H1 (cell line): ENCODE measurements at regions not wholly inside any gene's neighbourhood (a gene's known extent, or its start where the extent isn't known, plus 50 kb on each side); places are given as distances from the start of the nearest gene placed in this dataset.

Experiments used
- CBX5 ChIP-seq: fragments of 300-800, 300-1000 bp; sonication (generic); IDR thresholded peaks from 2 replicates; pipeline ENCODE4 v1.7.1; 2016; ENCODE audit warnings: antibody characterized with exemption, low read length, low read depth
- CTCF ChIP-seq, 3 experiments: IDR thresholded peaks; 1 replicate in 2 of 3; 2 replicates in 1 of 3; pipeline versions ENCODE4 v1.5.1 to v1.6.1; 2011; ENCODE audit warnings: low read length in 3 of 3, mild to moderate bottlenecking in 3 of 3, inconsistent platforms in 2 of 3, low read depth in 1 of 3, moderate library complexity in 1 of 3; ENCODE audit not compliant: insufficient read depth in 1 of 3; ENCODE audit errors: control extremely low read depth in 1 of 3
- EP300 ChIP-seq, 2 experiments: IDR thresholded peaks; 1 replicate in 1 of 2; 2 replicates in 1 of 2; pipeline ENCODE4 v1.6.1; 2011 to 2012; ENCODE audit warnings: low read depth in 2 of 2, low read length in 2 of 2, mild to moderate bottlenecking in 2 of 2, borderline replicate concordance in 1 of 2, inconsistent platforms in 1 of 2, moderate library complexity in 1 of 2
- POLR2A ChIP-seq, 2 experiments: IDR thresholded peaks; 1 replicate in 1 of 2; 2 replicates in 1 of 2; pipeline ENCODE4 v1.6.1; 2011; ENCODE audit warnings: low read depth in 2 of 2, low read length in 2 of 2, mild to moderate bottlenecking in 2 of 2; ENCODE audit errors: control extremely low read depth in 1 of 2
- POLR2AphosphoS5 ChIP-seq: IDR thresholded peaks from 2 replicates; pipeline ENCODE4 v1.6.1; 2011; ENCODE audit warnings: low read depth, low read length
- SP1 ChIP-seq: IDR thresholded peaks from 2 replicates; pipeline ENCODE4 v1.6.1; 2011; ENCODE audit warnings: low read depth, low read length
- SP2 ChIP-seq: IDR thresholded peaks from 2 replicates; pipeline ENCODE4 v1.6.1; 2012; ENCODE audit warnings: mild to moderate bottlenecking, low read length, inconsistent platforms
- TBP ChIP-seq: IDR thresholded peaks from 2 replicates; pipeline ENCODE4 v1.6.1; 2011; ENCODE audit warnings: low read depth, low read length, improper control_type of control experiment
- USF2 ChIP-seq: IDR thresholded peaks from 2 replicates; pipeline ENCODE4 v1.6.1; 2011; ENCODE audit warnings: low read length, improper control_type of control experiment

GRCh38 chr14:62304257-62304656 is 542.0 kb downstream of the SNAPC1 start:
- TF ChIP-seq SP2 (no peak), CTCF (IDR thresholded peaks at IDR 0.05; ENCODE audit: control extremely low read depth in 1 of 3, insufficient read depth in 1 of 3, low read depth in 1 of 3, low read length in 3 of 3) (no peak), SP1 (no peak), EP300 (IDR thresholded peaks at IDR 0.05; ENCODE audit: borderline replicate concordance in 1 of 2, low read depth in 2 of 2, low read length in 2 of 2) (no peak), TBP (no peak), POLR2A (IDR thresholded peaks at IDR 0.05; ENCODE audit: control extremely low read depth in 1 of 2, low read depth in 2 of 2, low read length in 2 of 2) (no peak), POLR2AphosphoS5 (no peak), USF2 (no peak), CBX5 (no peak)
